ENCODE measurements at regions not wholly inside any gene's neighbourhood (a gene's known extent, or its start where the extent isn't known, plus 50 kb on each side); places are given as distances from the start of the nearest gene placed in this dataset.

DNA sequence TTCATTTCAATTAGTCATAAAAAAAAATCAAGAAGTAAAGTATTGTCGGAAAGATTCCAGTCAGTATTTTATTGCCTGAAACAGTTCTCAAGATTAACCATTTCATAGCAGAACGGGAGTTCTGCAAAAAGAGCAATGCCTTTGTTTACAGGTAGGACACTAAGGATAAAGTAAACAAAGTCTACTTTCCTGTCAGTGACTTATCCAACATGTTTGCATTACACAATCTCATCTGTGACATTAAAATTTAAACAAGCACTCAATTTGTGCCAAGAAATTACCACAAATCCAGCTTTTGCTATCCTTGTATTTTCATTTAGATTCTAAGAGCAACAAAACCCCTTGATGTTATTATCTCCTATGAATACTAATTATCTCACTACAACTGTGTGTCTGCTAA is 306.5 kb upstream of the LDB2 start:
- DNase-seq (ENCODE audit: low read depth): no peak

GRCh38 chr4:17203797-17204196 is 305.4 kb upstream of the LDB2 start:
- DNase-seq (ENCODE audit: low read depth): no peak
- H3K4me3 ChIP-seq (ENCODE audit: low read depth, low read length): no peak overlapping the region
- TF ChIP-seq, protein P1, sequence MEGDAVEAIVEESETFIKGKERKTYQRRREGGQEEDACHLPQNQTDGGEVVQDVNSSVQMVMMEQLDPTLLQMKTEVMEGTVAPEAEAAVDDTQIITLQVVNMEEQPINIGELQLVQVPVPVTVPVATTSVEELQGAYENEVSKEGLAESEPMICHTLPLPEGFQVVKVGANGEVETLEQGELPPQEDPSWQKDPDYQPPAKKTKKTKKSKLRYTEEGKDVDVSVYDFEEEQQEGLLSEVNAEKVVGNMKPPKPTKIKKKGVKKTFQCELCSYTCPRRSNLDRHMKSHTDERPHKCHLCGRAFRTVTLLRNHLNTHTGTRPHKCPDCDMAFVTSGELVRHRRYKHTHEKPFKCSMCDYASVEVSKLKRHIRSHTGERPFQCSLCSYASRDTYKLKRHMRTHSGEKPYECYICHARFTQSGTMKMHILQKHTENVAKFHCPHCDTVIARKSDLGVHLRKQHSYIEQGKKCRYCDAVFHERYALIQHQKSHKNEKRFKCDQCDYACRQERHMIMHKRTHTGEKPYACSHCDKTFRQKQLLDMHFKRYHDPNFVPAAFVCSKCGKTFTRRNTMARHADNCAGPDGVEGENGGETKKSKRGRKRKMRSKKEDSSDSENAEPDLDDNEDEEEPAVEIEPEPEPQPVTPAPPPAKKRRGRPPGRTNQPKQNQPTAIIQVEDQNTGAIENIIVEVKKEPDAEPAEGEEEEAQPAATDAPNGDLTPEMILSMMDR (IDR thresholded peaks at IDR 0.05; ENCODE audit: low read depth, low read length, missing control alignments): no peak
- in situ Hi-C loops (cut with HindIII; ENCODE audit: low sequenced_read_pairs): no loop called here

More for the DNA sequence above, 306.5 kb upstream of the LDB2 start:
- no peak overlapping the region for H3K4me3 ChIP-seq (ENCODE audit: low read depth, low read length)
- TF ChIP-seq, protein P1 (IDR thresholded peaks at IDR 0.05; ENCODE audit: low read depth, low read length, missing control alignments): no peak
- in situ Hi-C loops (cut with HindIII; ENCODE audit: low sequenced_read_pairs): no loop called here

GRCh38 chr4:17197070-17197469 is 298.6 kb upstream of the LDB2 start:
- no peak overlapping the region for H3K4me3 ChIP-seq (ENCODE audit: low read depth, low read length)
- in situ Hi-C loops (cut with HindIII; ENCODE audit: low sequenced_read_pairs): no loop called here
- TF ChIP-seq, protein P1 (IDR thresholded peaks at IDR 0.05; ENCODE audit: low read depth, low read length, missing control alignments): no peak
- DNase-seq (ENCODE audit: low read depth): no peak

GRCh38 chr4:17195461-17196275 is 297.2 kb upstream of the LDB2 start:
- TF ChIP-seq, protein P1 (IDR thresholded peaks at IDR 0.05; ENCODE audit: low read depth, low read length, missing control alignments): no peak
- no peak overlapping the region for H3K4me3 ChIP-seq (ENCODE audit: low read depth, low read length)
- DNase-seq (ENCODE audit: low read depth): no peak
- in situ Hi-C loops (cut with HindIII; ENCODE audit: low sequenced_read_pairs): no loop called here

GRCh38 chr4:17194586-17194985 is 296.1 kb upstream of the LDB2 start:
- in situ Hi-C loops (cut with HindIII; ENCODE audit: low sequenced_read_pairs): no loop called here
- TF ChIP-seq, protein P1 (IDR thresholded peaks at IDR 0.05; ENCODE audit: low read depth, low read length, missing control alignments): no peak
- no peak overlapping the region for H3K4me3 ChIP-seq (ENCODE audit: low read depth, low read length)
- DNase-seq (ENCODE audit: low read depth): no peak

DNA sequence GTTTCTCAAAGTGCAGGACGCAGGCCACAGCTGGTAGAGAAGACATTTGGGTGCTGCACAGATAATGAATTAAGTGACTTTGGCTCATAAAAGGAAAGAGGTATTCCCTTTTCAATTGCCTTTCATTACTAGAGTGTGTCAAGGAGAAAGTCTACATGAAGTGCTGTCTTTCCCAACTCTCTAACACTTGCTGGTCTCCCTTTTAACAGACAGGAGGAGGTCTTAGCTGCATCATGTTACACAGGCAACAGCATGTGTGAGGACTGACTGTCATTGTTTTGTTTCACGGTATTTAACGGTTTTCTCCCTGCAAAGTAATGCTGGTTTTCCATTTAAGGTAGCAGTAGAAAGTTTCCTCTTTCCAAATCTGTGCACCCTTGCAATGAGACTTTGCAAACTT is 291.3 kb upstream of the LDB2 start:
- no peak overlapping the region for H3K4me3 ChIP-seq (ENCODE audit: low read depth, low read length)
- TF ChIP-seq, protein P1 (IDR thresholded peaks at IDR 0.05; ENCODE audit: low read depth, low read length, missing control alignments): no peak
- in situ Hi-C loops (cut with HindIII; ENCODE audit: low sequenced_read_pairs): no loop called here
- no peak for DNase-seq (ENCODE audit: low read depth)

All from astrocyte of the cerebellum (primary cell).